ENCODE measurements at regions not wholly inside any gene's neighbourhood (a gene's known extent, or its start where the extent isn't known, plus 50 kb on each side); places are given as distances from the start of the nearest gene placed in this dataset.

DNA sequence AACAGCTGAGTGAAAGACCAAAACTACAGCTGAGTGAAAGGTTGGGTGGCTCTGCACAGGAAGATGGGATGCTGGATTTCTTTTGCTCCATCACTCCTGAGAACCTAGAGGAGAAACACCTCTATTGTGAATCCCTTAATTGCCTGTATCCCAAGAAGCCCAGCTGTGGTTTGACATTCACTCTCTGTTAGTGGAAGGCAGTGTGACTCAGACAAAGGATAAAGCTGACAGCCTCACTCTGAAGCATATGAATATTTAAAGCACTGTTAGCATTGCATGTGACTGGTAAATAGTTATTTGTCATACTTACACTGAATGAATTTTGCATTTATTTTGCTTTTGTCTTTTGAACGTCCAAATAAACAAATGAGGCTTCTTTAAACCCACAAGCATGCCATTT is 367.1 kb upstream of the RIOK2 start:
- ATAC-seq (ENCODE audit: low FRiP score), result no peak
- no peak for TF ChIP-seq CTCF (IDR thresholded peaks at IDR 0.05)
- DNase-seq (ENCODE audit: low spot score), result no peak

DNA sequence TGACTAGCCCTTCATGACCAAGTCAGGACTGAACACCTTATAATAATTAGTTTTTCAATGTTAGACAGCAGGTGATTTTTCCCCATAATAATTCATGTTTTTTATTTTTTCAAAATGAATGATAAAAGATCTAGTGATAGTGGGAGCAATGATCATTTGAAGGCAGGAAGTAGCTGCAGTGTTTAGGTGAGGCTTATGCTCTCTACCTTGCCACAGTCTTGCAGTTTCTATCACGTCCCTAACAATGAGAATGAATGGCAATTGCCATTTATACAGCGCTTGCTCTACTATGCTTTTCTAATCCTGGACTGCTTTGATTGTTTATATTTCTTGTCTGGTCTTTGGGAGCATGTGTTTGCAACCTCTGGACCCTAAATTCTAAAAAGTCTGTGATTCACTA is 367.8 kb upstream of the RIOK2 start:
- no peak for TF ChIP-seq CTCF (IDR thresholded peaks at IDR 0.05)
- no peak for DNase-seq (ENCODE audit: low spot score)
- no peak for ATAC-seq (ENCODE audit: low FRiP score)

- DNase-seq (ENCODE audit: low spot score), result no peak
- no peak for ATAC-seq (ENCODE audit: low FRiP score)
- no peak for TF ChIP-seq CTCF (IDR thresholded peaks at IDR 0.05)
Measured at GRCh38 chr5:97553604-97554452, 370.8 kb upstream of the RIOK2 start.

DNA sequence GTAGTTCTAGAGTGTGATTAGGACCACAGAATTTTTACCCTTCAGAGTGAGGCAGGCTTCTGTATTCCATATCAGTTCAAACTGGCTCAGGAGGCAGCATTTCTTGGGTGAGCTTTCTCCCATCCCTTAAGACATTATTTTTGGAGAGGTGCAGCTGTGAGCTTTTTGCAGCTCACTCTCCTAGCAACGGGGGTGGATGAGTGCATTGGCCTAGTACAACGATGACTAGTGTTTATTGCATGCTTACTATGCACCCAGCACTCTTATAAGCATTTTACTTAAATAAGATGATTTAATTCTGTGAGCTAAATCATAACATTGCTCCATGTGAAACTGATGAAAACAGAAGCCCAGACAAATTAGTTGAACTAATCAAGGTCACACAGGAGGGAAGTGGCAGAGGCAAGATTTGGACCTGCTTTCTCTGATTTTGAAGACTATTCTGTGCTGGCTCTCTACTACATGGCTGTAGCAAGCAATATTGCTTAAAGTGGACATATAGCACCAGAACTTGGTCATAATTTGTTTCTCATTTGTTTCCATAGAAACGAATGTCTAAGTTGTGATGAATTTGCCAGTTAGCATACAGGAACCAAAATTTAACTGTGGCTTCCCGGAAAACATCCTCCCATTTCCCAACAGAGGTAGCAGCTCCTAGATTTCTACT is 372.1 kb upstream of the RIOK2 start:
- ATAC-seq (ENCODE audit: low FRiP score) (no peak), DNase-seq (ENCODE audit: low spot score) (no peak)
- TF ChIP-seq CTCF (IDR thresholded peaks at IDR 0.05), result no peak

GRCh38 chr5:97555644-97555981 is 372.6 kb upstream of the RIOK2 start:
- no peak for ATAC-seq (ENCODE audit: low FRiP score)
- TF ChIP-seq CTCF (IDR thresholded peaks at IDR 0.05), result no peak
- DNase-seq (ENCODE audit: low spot score), result no peak

- no peak for DNase-seq (ENCODE audit: low spot score)
- TF ChIP-seq CTCF (IDR thresholded peaks at IDR 0.05), result no peak
- no peak for ATAC-seq (ENCODE audit: low FRiP score)
Measured at GRCh38 chr5:97559827-97560598, 377.0 kb upstream of the RIOK2 start.
